ENCODE measurements at regions not wholly inside any gene's neighbourhood (a gene's known extent, or its start where the extent isn't known, plus 50 kb on each side); places are given as distances from the start of the nearest gene placed in this dataset.

DNA sequence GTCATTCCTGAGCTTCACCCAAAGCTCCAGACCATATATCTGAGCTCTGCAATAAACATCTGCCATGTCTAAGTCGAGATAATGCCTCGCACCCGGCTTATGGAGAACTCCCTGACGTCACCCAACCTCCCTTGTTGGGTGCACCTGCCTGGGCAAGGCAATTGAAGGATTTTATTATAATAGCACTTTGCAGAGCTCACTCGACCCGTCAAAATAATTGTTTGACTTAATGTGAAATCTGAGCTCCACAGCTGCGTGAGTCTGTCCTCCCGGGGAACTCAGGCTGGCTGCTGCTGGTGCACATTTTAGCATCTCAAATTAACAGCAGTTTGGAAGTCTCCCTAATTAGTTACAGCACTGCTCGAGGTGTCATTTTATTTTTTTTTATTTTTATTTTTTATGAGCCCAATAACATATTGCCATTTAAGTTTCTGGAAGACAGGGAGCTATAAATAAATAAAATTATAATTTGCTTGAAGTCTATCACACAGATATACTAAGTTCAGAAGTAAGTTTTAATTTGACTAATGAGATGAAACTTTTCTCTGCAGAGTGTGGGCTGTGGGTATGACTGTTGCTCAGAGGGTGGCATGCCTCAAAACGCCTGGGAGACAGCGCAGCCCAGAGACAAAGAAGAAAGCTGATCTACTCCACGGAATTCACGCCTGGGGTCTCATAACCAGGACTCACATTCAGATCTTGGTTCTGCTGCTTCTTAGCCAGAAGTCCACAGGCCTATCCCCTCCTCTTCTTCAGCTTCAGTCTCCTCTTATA, 401.4 kb upstream of the C16orf82 start:
- H3K9me3 ChIP-seq (ENCODE audit: control insufficient read depth in 1 of 2, insufficient read depth in 1 of 2, low read length in 2 of 2) = no peaks in the 10 kb centered on the region
- no peaks in the 10 kb centered on the region for H3K36me3 ChIP-seq (ENCODE audit: insufficient read depth, low read length)
- H3K4me3 Mint-ChIP-seq = no peak overlapping the region
- peaks cover 4% of the 10 kb centered on the region for H3K4me1 ChIP-seq (ENCODE audit: insufficient read depth, low read length)
- H3K27me3 ChIP-seq (ENCODE audit: control insufficient read depth in 1 of 2, insufficient read depth in 2 of 2, low read length in 2 of 2) = peaks cover 0 to 4% of the 10 kb centered on the region in 2 experiments
- CTCF ChIA-PET = no interaction called here
- DNase-seq (no peak), ATAC-seq (ENCODE audit: poor library complexity) (no peak)
- H3K27me3 Mint-ChIP-seq = peaks cover 21% of the 10 kb centered on the region
- no peaks in the 10 kb centered on the region for H3K36me3 Mint-ChIP-seq (ENCODE audit: low read depth)
- H3K9me3 Mint-ChIP-seq = no peaks in the 10 kb centered on the region
- H3K4me3 ChIP-seq (ENCODE audit: low read length) = no peak overlapping the region
- H3K4me1 Mint-ChIP-seq (ENCODE audit: low read depth) = no peaks in the 10 kb centered on the region
- POLR2A ChIA-PET = no interaction called here
- H3K27ac Mint-ChIP-seq = no peak overlapping the region
- H3K27ac ChIP-seq (ENCODE audit: low read depth in 1 of 2, low read length in 2 of 2) = no peak overlapping the region
- intact Hi-C loops (cut with DNase I, micrococcal nuclease) = loop anchor here in 1 of 2 experiments (10.0 kb wide), 1 partner anchor 61 kb away; no protein-coding TSS in a partner anchor
- TF ChIP-seq, protein P1, sequence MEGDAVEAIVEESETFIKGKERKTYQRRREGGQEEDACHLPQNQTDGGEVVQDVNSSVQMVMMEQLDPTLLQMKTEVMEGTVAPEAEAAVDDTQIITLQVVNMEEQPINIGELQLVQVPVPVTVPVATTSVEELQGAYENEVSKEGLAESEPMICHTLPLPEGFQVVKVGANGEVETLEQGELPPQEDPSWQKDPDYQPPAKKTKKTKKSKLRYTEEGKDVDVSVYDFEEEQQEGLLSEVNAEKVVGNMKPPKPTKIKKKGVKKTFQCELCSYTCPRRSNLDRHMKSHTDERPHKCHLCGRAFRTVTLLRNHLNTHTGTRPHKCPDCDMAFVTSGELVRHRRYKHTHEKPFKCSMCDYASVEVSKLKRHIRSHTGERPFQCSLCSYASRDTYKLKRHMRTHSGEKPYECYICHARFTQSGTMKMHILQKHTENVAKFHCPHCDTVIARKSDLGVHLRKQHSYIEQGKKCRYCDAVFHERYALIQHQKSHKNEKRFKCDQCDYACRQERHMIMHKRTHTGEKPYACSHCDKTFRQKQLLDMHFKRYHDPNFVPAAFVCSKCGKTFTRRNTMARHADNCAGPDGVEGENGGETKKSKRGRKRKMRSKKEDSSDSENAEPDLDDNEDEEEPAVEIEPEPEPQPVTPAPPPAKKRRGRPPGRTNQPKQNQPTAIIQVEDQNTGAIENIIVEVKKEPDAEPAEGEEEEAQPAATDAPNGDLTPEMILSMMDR (IDR thresholded peaks at IDR 0.05) = no peak

- ATAC-seq (ENCODE audit: poor library complexity) (no peak), DNase-seq (peak in 1 of 14 experiments; percentile 23)
- Mint-ChIP-seq H3K9me3 (no peaks in the 10 kb centered on the region), H3K27ac (no peak overlapping the region), H3K4me3 (no peak overlapping the region), H3K27me3 (peaks cover 21% of the 10 kb centered on the region), H3K36me3 (ENCODE audit: low read depth) (no peaks in the 10 kb centered on the region), H3K4me1 (ENCODE audit: low read depth) (no peaks in the 10 kb centered on the region)
- TF ChIP-seq, protein P1 (IDR thresholded peaks at IDR 0.05) = no peak
- POLR2A ChIA-PET = no interaction called here
- intact Hi-C loops (cut with DNase I, micrococcal nuclease) = loop anchor here in 1 of 2 experiments (10.0 kb wide), 1 partner anchor 62 kb away; no protein-coding TSS in a partner anchor
- H3K4me1 ChIP-seq (ENCODE audit: insufficient read depth, low read length) = peaks cover 4% of the 10 kb centered on the region
- no peaks in the 10 kb centered on the region for H3K9me3 ChIP-seq (ENCODE audit: control insufficient read depth in 1 of 2, insufficient read depth in 1 of 2, low read length in 2 of 2)
- no peak overlapping the region for H3K4me3 ChIP-seq (ENCODE audit: low read length)
- H3K27ac ChIP-seq (ENCODE audit: low read depth in 1 of 2, low read length in 2 of 2) = no peak overlapping the region
- peaks cover 0 to 4% of the 10 kb centered on the region in 2 experiments for H3K27me3 ChIP-seq (ENCODE audit: control insufficient read depth in 1 of 2, insufficient read depth in 2 of 2, low read length in 2 of 2)
- H3K36me3 ChIP-seq (ENCODE audit: insufficient read depth, low read length) = no peaks in the 10 kb centered on the region
- CTCF ChIA-PET = no interaction called here
These were observed 400.2 kb upstream of the C16orf82 start for GRCh38 chr16:26666486-26666885.

DNA sequence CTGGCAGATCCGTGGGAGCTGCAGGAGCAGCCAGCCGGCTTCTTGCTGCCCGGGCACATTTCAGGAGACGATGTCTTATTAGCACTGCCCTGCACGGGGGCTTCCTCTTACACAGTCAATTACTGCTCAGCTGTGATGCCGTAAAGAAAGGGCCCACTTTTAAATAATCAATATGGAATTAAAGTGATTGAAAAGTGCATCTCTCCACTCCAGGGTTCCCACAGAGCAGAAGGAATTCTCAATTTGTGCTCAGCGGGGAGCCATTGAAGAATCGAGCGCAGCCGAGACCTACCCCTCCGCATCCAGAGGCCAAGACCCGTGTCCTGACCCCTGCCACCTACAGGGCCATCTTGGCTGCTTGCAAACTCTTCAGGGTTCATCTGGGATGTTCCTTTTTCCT, 399.4 kb upstream of the C16orf82 start:
- peaks cover 0 to 4% of the 10 kb centered on the region in 2 experiments for H3K27me3 ChIP-seq (ENCODE audit: control insufficient read depth in 1 of 2, insufficient read depth in 2 of 2, low read length in 2 of 2)
- intact Hi-C loops (cut with DNase I, micrococcal nuclease) = loop anchor here in 1 of 2 experiments (10.0 kb wide), 1 partner anchor 63 kb away; no protein-coding TSS in a partner anchor
- no peak overlapping the region for H3K27ac Mint-ChIP-seq
- H3K36me3 Mint-ChIP-seq (ENCODE audit: low read depth) = no peaks in the 10 kb centered on the region
- TF ChIP-seq, protein P1 (IDR thresholded peaks at IDR 0.05) = no peak
- no peaks in the 10 kb centered on the region for H3K36me3 ChIP-seq (ENCODE audit: insufficient read depth, low read length)
- no peaks in the 10 kb centered on the region for H3K9me3 ChIP-seq (ENCODE audit: control insufficient read depth in 1 of 2, insufficient read depth in 1 of 2, low read length in 2 of 2)
- no peaks in the 10 kb centered on the region for H3K4me1 Mint-ChIP-seq (ENCODE audit: low read depth)
- no peak for DNase-seq
- no peak for ATAC-seq (ENCODE audit: poor library complexity)
- H3K9me3 Mint-ChIP-seq = no peaks in the 10 kb centered on the region
- peaks cover 4% of the 10 kb centered on the region for H3K4me1 ChIP-seq (ENCODE audit: insufficient read depth, low read length)
- POLR2A ChIA-PET = no interaction called here
- no peak overlapping the region for H3K27ac ChIP-seq (ENCODE audit: low read depth in 1 of 2, low read length in 2 of 2)
- no peak overlapping the region for H3K4me3 ChIP-seq (ENCODE audit: low read length)
- H3K4me3 Mint-ChIP-seq = no peak overlapping the region
- peaks cover 16% of the 10 kb centered on the region for H3K27me3 Mint-ChIP-seq
- CTCF ChIA-PET = no interaction called here
